ENCODE measurements at regions not wholly inside any gene's neighbourhood (a gene's known extent, or its start where the extent isn't known, plus 50 kb on each side); places are given as distances from the start of the nearest gene placed in this dataset.

- no peaks in the 10 kb centered on the region for H3K79me2 ChIP-seq (ENCODE audit: low read depth)
- H3K4me1 ChIP-seq (replicated peaks; ENCODE audit: insufficient read depth): no peaks in the 10 kb centered on the region
- CTCF ChIA-PET: no interaction called here
- no peak overlapping the region for H3K27ac ChIP-seq
- POLR2A ChIA-PET (ENCODE audit: unreplicated experiment): no interaction called here
- no peaks in the 10 kb centered on the region for H4K20me1 ChIP-seq (ENCODE audit: insufficient read depth)
- intact Hi-C loops (cut with micrococcal nuclease; ENCODE audit: unreplicated experiment): no loop called here
- H3K9me2 ChIP-seq (ENCODE audit: insufficient read depth): no peaks in the 10 kb centered on the region
- no peaks in the 10 kb centered on the region for H3K36me3 ChIP-seq (ENCODE audit: low read depth)
- H3K4me3 ChIP-seq: no peak overlapping the region
- H3F3A ChIP-seq (ENCODE audit: insufficient read depth, low read depth): no peaks in the 10 kb centered on the region
- H3K4me2 ChIP-seq: no peak overlapping the region
- no peak overlapping the region for H2AFZ ChIP-seq
- TF ChIP-seq CTCF (conservative IDR thresholded peaks at IDR 0.05): no peak
- no peak for TF ChIP-seq EZH2 (IDR thresholded peaks at IDR 0.05; ENCODE audit: low read depth)
- H3K9me3 ChIP-seq (ENCODE audit: insufficient read depth, low read depth): no peaks in the 10 kb centered on the region
- DNase-seq: no peak
- no peaks in the 10 kb centered on the region for H3K27me3 ChIP-seq (ENCODE audit: insufficient read depth, low read depth)
- BruUV-seq (replicated peaks): no TSS peak
Observed at GRCh38 chr2:198417836-198418235, 613.4 kb downstream of the PLCL1 start.

GRCh38 chr2:198414976-198415375 lies 610.6 kb downstream of the PLCL1 start:
- H3K4me1 ChIP-seq (replicated peaks; ENCODE audit: insufficient read depth): no peaks in the 10 kb centered on the region
- H4K20me1 ChIP-seq (ENCODE audit: insufficient read depth): no peaks in the 10 kb centered on the region
- H3K4me3 ChIP-seq: no peak overlapping the region
- H3K4me2 ChIP-seq: no peak overlapping the region
- H3K27ac ChIP-seq: no peak overlapping the region
- no peaks in the 10 kb centered on the region for H3K27me3 ChIP-seq (ENCODE audit: insufficient read depth, low read depth)
- CTCF ChIA-PET: no interaction called here
- H3F3A ChIP-seq (ENCODE audit: insufficient read depth, low read depth): no peaks in the 10 kb centered on the region
- no peak for TF ChIP-seq EZH2 (IDR thresholded peaks at IDR 0.05; ENCODE audit: low read depth)
- no peak for TF ChIP-seq CTCF (conservative IDR thresholded peaks at IDR 0.05)
- H2AFZ ChIP-seq: no peak overlapping the region; the same call in 1 of the 2 replicates
- BruUV-seq (replicated peaks): no TSS peak
- intact Hi-C loops (cut with micrococcal nuclease; ENCODE audit: unreplicated experiment): no loop called here
- no peaks in the 10 kb centered on the region for H3K79me2 ChIP-seq (ENCODE audit: low read depth)
- no peaks in the 10 kb centered on the region for H3K36me3 ChIP-seq (ENCODE audit: low read depth)
- no peaks in the 10 kb centered on the region for H3K9me2 ChIP-seq (ENCODE audit: insufficient read depth)
- no peak for DNase-seq
- POLR2A ChIA-PET (ENCODE audit: unreplicated experiment): no interaction called here
- H3K9me3 ChIP-seq (ENCODE audit: insufficient read depth, low read depth): no peaks in the 10 kb centered on the region

GRCh38 chr2:198411936-198412335 lies 607.5 kb downstream of the PLCL1 start:
- Histone ChIP-seq H3K4me3 (no peak overlapping the region), H3F3A (ENCODE audit: insufficient read depth, low read depth) (no peaks in the 10 kb centered on the region), H3K9me3 (ENCODE audit: insufficient read depth, low read depth) (no peaks in the 10 kb centered on the region), H3K27ac (no peak overlapping the region), H4K20me1 (ENCODE audit: insufficient read depth) (no peaks in the 10 kb centered on the region), H3K79me2 (ENCODE audit: low read depth) (no peaks in the 10 kb centered on the region), H3K4me1 (replicated peaks; ENCODE audit: insufficient read depth) (no peaks in the 10 kb centered on the region), H3K36me3 (ENCODE audit: low read depth) (no peaks in the 10 kb centered on the region), H3K4me2 (no peak overlapping the region), H2AFZ (no peak overlapping the region), H3K27me3 (ENCODE audit: insufficient read depth, low read depth) (no peaks in the 10 kb centered on the region), H3K9me2 (ENCODE audit: insufficient read depth) (no peaks in the 10 kb centered on the region)
- CTCF ChIA-PET: no interaction called here
- TF ChIP-seq CTCF (conservative IDR thresholded peaks at IDR 0.05) (no peak), EZH2 (IDR thresholded peaks at IDR 0.05; ENCODE audit: low read depth) (no peak)
- DNase-seq: no peak
- POLR2A ChIA-PET (ENCODE audit: unreplicated experiment): no interaction called here
- BruUV-seq (replicated peaks): no TSS peak
- intact Hi-C loops (cut with micrococcal nuclease; ENCODE audit: unreplicated experiment): no loop called here

All from PC-9 (cell line).